ENCODE measurements at regions not wholly inside any gene's neighbourhood (a gene's known extent, or its start where the extent isn't known, plus 50 kb on each side); places are given as distances from the start of the nearest gene placed in this dataset.

DNA sequence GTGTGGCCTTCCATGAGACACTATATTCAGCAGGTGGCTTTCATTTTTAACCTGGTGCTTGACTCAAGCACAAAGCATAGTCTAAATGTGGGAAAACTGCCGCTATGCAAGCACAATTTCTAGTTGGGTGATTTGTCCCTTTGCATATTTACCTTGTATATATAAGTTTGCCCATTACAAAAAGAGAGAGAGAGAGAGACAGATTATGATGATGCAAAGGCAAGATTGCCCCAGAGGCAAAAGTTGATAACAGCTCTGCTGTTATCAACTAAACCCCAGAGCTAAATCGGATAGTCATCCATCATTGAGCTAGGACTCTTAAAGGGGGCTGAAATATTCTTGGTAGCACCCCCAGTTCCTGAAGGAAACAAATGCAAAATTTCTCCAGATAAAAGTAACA, 141.5 kb downstream of the AQP9 start:
- TF ChIP-seq, protein P1, sequence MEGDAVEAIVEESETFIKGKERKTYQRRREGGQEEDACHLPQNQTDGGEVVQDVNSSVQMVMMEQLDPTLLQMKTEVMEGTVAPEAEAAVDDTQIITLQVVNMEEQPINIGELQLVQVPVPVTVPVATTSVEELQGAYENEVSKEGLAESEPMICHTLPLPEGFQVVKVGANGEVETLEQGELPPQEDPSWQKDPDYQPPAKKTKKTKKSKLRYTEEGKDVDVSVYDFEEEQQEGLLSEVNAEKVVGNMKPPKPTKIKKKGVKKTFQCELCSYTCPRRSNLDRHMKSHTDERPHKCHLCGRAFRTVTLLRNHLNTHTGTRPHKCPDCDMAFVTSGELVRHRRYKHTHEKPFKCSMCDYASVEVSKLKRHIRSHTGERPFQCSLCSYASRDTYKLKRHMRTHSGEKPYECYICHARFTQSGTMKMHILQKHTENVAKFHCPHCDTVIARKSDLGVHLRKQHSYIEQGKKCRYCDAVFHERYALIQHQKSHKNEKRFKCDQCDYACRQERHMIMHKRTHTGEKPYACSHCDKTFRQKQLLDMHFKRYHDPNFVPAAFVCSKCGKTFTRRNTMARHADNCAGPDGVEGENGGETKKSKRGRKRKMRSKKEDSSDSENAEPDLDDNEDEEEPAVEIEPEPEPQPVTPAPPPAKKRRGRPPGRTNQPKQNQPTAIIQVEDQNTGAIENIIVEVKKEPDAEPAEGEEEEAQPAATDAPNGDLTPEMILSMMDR (IDR thresholded peaks at IDR 0.05; ENCODE audit: insufficient read depth, missing control alignments), result no peak
- DNase-seq (ENCODE audit: insufficient read length, low spot score) (no peak), FAIRE-seq (no peak)

DNA sequence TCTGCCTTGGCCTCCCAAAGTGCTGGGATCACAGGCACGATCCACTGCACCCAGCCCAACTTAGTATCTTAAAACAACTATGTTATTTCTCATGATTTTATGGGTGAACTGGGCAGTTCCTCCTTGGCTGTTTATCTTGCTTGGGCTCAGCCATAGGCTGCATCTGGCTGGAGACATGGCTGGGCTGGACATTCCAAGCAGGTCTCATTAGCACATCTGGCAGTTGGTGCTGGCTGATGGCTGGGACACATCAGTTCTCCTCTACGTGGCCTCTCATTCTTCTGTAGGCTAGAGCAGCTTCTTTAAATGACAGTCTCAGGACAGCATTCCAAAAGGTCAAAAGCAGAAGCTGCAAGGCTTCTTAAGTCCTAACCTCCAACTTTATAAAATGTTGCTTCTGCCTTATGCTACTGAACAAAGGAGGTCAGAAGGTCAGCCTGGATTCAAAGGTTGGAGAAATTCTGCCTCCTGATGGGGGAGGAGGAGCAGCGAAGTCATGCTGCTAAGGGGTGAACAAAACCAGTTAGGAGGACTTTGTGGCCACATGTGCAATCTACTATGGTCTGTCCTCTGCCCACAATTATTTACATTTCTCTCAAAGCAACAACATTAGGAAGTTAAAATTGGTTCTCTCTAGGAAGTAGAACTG, 144.0 kb downstream of the AQP9 start:
- FAIRE-seq (no peak), DNase-seq (ENCODE audit: insufficient read length, low spot score) (no peak)
- TF ChIP-seq, protein P1 (IDR thresholded peaks at IDR 0.05; ENCODE audit: insufficient read depth, missing control alignments), result no peak

DNA sequence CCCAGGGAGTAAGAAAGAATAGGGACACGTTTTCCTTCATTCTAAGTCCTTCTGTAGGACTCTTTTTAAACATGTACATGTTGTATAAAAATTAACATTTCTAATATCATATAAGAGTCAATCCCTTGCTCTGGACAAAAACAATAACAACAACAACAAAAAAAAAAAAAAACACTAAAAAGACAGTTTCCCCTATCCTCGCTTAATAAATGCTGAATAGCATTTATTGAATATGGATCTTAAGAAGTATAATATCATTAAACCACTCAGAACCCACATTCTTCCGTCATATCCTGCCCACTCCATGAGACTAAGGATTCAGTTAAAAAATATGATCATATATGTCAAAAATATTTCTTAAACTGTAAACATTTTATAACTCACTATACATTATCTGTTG, 145.1 kb downstream of the AQP9 start:
- DNase-seq (ENCODE audit: insufficient read length, low spot score) (no peak), FAIRE-seq (no peak)
- TF ChIP-seq, protein P1 (IDR thresholded peaks at IDR 0.05; ENCODE audit: insufficient read depth, missing control alignments), result no peak

DNA sequence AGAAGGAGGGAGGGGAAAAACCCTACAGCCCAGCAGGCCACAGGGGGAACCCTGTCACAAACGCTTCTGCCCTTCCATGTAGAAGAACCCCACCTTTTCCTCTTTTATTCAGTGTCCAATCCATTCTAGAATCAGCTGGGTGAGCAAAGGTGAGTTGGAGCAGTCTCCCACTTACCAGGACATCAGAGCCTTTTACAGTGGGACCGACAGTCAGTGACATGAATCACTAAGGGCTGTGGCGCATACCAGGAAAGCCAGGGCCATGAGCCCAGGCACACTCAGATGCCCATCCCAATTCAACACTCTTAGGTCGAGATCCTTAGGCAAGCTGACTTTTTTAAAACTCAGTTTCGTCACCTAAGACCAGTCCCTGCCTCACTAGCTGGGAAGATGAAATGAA, 146.1 kb downstream of the AQP9 start:
- TF ChIP-seq, protein P1 (IDR thresholded peaks at IDR 0.05; ENCODE audit: insufficient read depth, missing control alignments), result no peak
- FAIRE-seq, result no peak
- DNase-seq (ENCODE audit: insufficient read length, low spot score), result no peak

DNA sequence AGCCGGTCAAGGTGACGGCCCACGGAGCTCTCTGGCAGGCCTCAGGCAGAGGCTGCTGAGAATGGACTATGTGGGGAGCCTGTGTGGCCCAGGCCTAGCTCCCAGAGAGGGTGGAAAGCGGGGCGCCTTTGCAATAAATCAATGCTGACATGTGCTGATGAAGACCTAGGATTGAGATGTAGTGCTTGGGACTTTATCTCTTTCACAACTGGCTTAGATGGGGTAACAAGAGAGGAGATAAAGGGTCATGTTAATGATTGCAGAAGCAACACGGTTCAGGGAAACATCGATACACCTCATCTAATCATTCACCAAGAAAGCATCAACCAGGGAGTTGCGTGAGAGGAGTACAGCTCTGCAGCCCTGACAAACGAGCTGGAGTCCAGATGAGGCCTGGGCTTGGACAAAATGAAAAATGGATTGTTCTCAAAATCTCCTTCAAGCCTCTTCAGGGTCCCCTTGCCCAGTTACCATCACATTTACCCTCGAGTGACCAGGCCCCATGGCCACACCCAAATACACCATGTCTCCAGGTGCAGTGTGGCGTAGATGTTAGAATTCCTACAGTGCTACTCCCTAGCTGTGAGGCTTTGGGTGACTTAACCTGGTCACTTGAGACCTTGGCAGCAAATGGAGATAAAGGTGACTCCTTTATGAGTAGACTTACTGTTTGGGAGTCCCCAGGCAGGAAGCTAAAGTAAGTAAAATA, 146.4 kb upstream of the LIPC start:
- FAIRE-seq, result no peak
- TF ChIP-seq, protein P1 (IDR thresholded peaks at IDR 0.05; ENCODE audit: insufficient read depth, missing control alignments), result no peak
- DNase-seq (ENCODE audit: insufficient read length, low spot score), result no peak

DNA sequence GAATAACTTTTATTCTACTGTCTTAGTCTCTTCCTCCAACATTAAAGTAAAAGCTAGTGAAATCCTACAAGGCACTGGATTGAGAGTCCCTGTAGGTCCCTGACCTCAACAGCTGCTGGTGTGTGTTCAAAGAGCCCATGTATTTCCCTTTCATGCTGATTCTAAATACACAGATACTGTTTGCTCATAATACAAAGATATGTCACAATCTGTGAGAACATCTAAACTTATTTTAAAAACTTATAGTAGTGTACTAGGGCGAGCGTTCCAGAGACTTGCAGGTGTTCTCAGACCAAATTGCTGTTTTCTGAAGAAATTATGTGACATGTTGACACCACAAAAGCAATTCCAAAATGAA, 145.9 kb upstream of the LIPC start:
- TF ChIP-seq, protein P1 (IDR thresholded peaks at IDR 0.05; ENCODE audit: insufficient read depth, missing control alignments), result no peak
- FAIRE-seq, result no peak
- DNase-seq (ENCODE audit: insufficient read length, low spot score), result no peak

DNA sequence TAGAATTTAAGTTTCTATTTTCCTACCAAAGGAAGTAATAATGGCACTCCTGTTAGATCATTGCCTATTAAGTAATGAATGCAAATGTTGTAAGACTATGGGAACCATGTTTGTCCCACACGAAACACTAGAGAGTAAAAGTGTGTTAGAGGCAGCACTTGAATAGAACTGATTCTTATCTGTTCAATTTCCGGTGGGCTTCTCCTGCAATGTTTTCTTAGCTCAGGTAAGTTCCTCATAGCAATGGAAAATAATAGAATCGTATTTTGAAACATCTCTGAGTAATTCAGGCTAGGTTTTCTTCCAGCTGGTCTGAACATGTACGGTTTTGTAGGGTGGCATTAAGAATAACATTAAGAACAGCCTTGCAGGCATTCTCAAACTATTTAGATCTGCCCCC, 145.3 kb upstream of the LIPC start:
- DNase-seq (ENCODE audit: insufficient read length, low spot score) (no peak), FAIRE-seq (no peak)
- TF ChIP-seq, protein P1 (IDR thresholded peaks at IDR 0.05; ENCODE audit: insufficient read depth, missing control alignments), result no peak

Measured in D721Med (cell line).